Calu3 (cell line): ENCODE measurements at regions not wholly inside any gene's neighbourhood (a gene's known extent, or its start where the extent isn't known, plus 50 kb on each side); places are given as distances from the start of the nearest gene placed in this dataset.

Experiments
- BruUV-seq: library from RNA; stranded (reverse); fragments of 400-500 nt; replicated peaks from 2 replicates; lab custom pipeline; 2021; lab: Mats Ljungman, UMichigan
- CTCF ChIA-PET: fragments of 300-600 bp; sonication (Branson Sonifier 250); formaldehyde crosslinking; loops from one replicate; lab custom pipeline; 2022; ENCODE audit warnings: antibody characterized with exemption; lab: Charles Lee
- DNase-seq: peaks from one replicate; pipeline ENCODE4 v3.0.0; 2022
- H3K27ac Mint-ChIP-seq: one replicate; pipeline ENCODE4 v1.8.0; 2022; ENCODE audit warnings: mixed read lengths; ENCODE audit not compliant: unreplicated experiment
- H3K27me3 Mint-ChIP-seq: one replicate; pipeline ENCODE4 v1.8.0; 2022; ENCODE audit warnings: mixed read lengths; ENCODE audit not compliant: unreplicated experiment
- H3K36me3 Mint-ChIP-seq: one replicate; pipeline ENCODE4 v1.8.0; 2022; ENCODE audit warnings: mild to moderate bottlenecking, moderate library complexity, mixed read lengths; ENCODE audit not compliant: insufficient read depth, unreplicated experiment
- H3K4me1 Mint-ChIP-seq: one replicate; pipeline ENCODE4 v1.8.0; 2022; ENCODE audit warnings: mild to moderate bottlenecking, low read depth, mixed read lengths; ENCODE audit not compliant: unreplicated experiment
- H3K4me3 Mint-ChIP-seq: one replicate; pipeline ENCODE4 v1.8.0; 2022; ENCODE audit warnings: mild to moderate bottlenecking, low read depth, moderate library complexity, mixed read lengths; ENCODE audit not compliant: unreplicated experiment
- H3K9me3 Mint-ChIP-seq: one replicate; pipeline ENCODE4 v1.8.0; 2022; ENCODE audit warnings: low read depth, mixed read lengths; ENCODE audit not compliant: unreplicated experiment
- intact Hi-C: fragments of 100-400 bp; cut with micrococcal nuclease; formaldehyde crosslinking; loops from one replicate; pipeline ENCODE4 v1.10.0; 2022; ENCODE audit not compliant: unreplicated experiment
- TF ChIP-seq, protein P1 (sequence below): fragments of 200-600 bp; IDR thresholded peaks from one replicate; pipeline ENCODE4 v1.8.0; 2022; ENCODE audit warnings: antibody characterized with exemption; ENCODE audit not compliant: unreplicated experiment

DNA sequence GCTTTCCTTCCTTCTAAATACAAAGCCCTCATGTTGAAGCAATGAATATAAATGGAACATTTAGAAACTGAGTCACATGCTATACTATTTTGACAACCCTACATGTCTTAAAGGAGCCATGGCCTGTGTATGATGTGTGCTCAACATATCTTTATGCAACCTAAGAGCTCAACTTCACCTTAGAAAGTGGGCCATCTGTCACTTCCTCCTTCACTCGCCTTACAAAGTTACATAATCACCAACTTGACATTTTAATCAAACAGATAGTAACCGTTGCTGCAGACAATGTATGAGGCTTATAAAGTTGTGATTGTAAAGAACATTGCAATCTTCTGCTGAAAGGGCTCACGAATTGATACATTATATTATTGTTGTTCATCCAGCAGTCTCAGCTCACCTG is 163.6 kb downstream of the SERPINI1 start:
- DNase-seq, result no peak
- intact Hi-C loops, result no loop called here
- Mint-ChIP-seq H3K4me3 (no peak overlapping the region), H3K36me3 (no peaks in the 10 kb centered on the region), H3K4me1 (no peaks in the 10 kb centered on the region), H3K9me3 (no peaks in the 10 kb centered on the region), H3K27ac (no peak overlapping the region), H3K27me3 (no peaks in the 10 kb centered on the region)
- TF ChIP-seq, protein P1, sequence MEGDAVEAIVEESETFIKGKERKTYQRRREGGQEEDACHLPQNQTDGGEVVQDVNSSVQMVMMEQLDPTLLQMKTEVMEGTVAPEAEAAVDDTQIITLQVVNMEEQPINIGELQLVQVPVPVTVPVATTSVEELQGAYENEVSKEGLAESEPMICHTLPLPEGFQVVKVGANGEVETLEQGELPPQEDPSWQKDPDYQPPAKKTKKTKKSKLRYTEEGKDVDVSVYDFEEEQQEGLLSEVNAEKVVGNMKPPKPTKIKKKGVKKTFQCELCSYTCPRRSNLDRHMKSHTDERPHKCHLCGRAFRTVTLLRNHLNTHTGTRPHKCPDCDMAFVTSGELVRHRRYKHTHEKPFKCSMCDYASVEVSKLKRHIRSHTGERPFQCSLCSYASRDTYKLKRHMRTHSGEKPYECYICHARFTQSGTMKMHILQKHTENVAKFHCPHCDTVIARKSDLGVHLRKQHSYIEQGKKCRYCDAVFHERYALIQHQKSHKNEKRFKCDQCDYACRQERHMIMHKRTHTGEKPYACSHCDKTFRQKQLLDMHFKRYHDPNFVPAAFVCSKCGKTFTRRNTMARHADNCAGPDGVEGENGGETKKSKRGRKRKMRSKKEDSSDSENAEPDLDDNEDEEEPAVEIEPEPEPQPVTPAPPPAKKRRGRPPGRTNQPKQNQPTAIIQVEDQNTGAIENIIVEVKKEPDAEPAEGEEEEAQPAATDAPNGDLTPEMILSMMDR, result no peak
- no TSS peak for BruUV-seq
- CTCF ChIA-PET, result interaction anchor here (1.0 kb wide), 1 partner anchor 164 kb away, joined by 3 read pairs; the partner anchor contains the start of gene SERPINI1

DNA sequence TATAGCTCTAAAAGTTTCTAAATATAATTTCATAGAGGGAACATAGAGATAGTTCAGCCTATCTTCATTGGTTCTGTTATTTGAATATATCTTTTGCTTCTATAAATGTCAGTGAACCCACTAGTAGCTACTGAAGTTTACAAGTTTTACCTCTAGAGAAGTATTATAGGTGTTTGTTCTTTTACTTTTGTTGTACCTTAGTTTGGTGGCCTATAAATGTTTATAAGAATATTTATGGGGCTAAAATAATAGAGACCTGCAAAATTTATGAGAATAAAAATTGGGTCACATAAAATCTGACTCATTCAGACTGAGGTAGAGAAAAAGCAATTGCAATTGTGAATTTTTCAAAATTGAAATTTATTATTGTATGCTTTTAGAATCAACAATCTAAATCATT is 162.6 kb downstream of the SERPINI1 start:
- CTCF ChIA-PET, result interaction anchor here (1.0 kb wide), 1 partner anchor 163 kb away, joined by 3 read pairs; the partner anchor contains the start of gene SERPINI1
- no peaks in the 10 kb centered on the region for H3K9me3 Mint-ChIP-seq
- no peak overlapping the region for H3K27ac Mint-ChIP-seq
- TF ChIP-seq, protein P1, result no peak
- H3K4me1 Mint-ChIP-seq, result no peaks in the 10 kb centered on the region
- BruUV-seq, result no TSS peak
- H3K27me3 Mint-ChIP-seq, result no peaks in the 10 kb centered on the region
- H3K36me3 Mint-ChIP-seq, result no peaks in the 10 kb centered on the region
- no peak overlapping the region for H3K4me3 Mint-ChIP-seq
- intact Hi-C loops, result no loop called here
- DNase-seq, result no peak

DNA sequence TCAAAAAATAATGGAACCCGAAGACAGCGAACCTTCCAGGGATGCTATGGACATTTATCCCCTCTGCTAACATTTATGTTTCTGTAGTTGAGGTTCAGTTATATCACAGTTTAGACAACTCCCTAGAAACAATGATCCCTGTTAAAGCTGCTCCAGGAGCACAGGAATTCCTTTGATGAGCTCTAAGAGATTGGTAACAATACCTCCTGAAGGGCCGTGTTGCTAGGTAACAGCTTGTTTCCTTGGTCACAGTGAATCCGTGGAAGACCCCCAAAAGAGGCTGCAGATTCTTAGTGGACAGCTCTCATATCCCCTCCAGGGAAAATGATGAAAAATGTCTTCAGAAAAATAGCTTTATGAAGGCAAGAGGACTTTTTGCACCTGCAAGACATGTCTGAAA is 160.2 kb downstream of the SERPINI1 start:
- intact Hi-C loops, result no loop called here
- H3K9me3 Mint-ChIP-seq, result peaks cover under 1% of the 10 kb centered on the region
- H3K27ac Mint-ChIP-seq, result no peak overlapping the region
- CTCF ChIA-PET, result interaction anchor here (0.9 kb wide), 1 partner anchor 35 kb away, joined by 3 read pairs; no protein-coding TSS in a partner anchor
- no peak overlapping the region for H3K4me3 Mint-ChIP-seq
- H3K27me3 Mint-ChIP-seq, result peaks cover 6% of the 10 kb centered on the region
- H3K36me3 Mint-ChIP-seq, result no peaks in the 10 kb centered on the region
- BruUV-seq, result no TSS peak
- DNase-seq, result no peak
- TF ChIP-seq, protein P1, result no peak
- no peaks in the 10 kb centered on the region for H3K4me1 Mint-ChIP-seq

DNA sequence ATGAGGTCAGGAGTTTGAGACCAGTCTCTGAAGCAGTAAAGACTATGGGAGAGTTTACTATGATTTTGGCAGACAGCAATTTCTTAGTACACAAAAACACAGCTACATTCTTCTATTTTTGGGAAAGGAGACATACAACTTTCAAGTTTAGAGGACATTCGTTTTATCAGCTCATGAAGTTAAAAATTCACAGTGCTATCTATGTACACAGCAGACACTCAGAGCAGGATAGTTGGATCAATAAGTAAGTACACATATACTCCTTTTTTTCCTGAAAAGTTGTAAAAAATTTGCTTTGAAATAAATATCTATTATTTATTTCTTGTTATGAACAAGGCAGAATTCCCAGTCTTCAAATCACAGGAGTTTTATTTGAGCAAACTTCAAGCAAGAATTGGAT is 159.7 kb downstream of the SERPINI1 start:
- Mint-ChIP-seq H3K27ac (no peak overlapping the region), H3K4me1 (no peaks in the 10 kb centered on the region), H3K36me3 (no peaks in the 10 kb centered on the region), H3K9me3 (peaks cover 2% of the 10 kb centered on the region), H3K27me3 (peaks cover 11% of the 10 kb centered on the region), H3K4me3 (no peak overlapping the region)
- intact Hi-C loops, result no loop called here
- CTCF ChIA-PET, result interaction anchor here (0.9 kb wide), 2 partner anchors 8 to 36 kb away, joined by 3 read pairs; no protein-coding TSS in a partner anchor
- TF ChIP-seq, protein P1, result no peak
- BruUV-seq, result no TSS peak
- no peak for DNase-seq
